B cell (primary cell): ENCODE measurements at regions not wholly inside any gene's neighbourhood (a gene's known extent, or its start where the extent isn't known, plus 50 kb on each side); places are given as distances from the start of the nearest gene placed in this dataset.

ENCODE experiments used
- ATAC-seq: fragments of 200-7000 bp; cut with Tn5 transposase; one replicate; pipeline ENCODE4 v1.10.0; 2021; ENCODE audit warnings: low read depth, mild to moderate bottlenecking, moderate number of reproducible peaks, moderate library complexity
- CTCF ChIA-PET: fragments of 350-600 bp; sonication (Branson Sonifier 250); formaldehyde crosslinking; loops from one replicate; lab custom pipeline; 2021; ENCODE audit warnings: antibody characterized with exemption, inconsistent platforms; lab: Charles Lee
- POLR2A ChIA-PET: fragments of 350-600 bp; sonication (Branson Sonifier 250); formaldehyde crosslinking; loops from one replicate; lab custom pipeline; 2021; ENCODE audit warnings: antibody characterized with exemption; lab: Charles Lee
- DNase-seq: peaks from one replicate; pipeline ENCODE4 v3.0.0; 2013
- H2AFZ ChIP-seq: 2 replicates; pipeline ENCODE4 v1.6.1; 2012; ENCODE audit warnings: mild to moderate bottlenecking, low read depth, low read length; ENCODE audit not compliant: insufficient read depth, poor library complexity, severe bottlenecking
- H3K27ac ChIP-seq, 2 donors: 1 replicate in 1 of 2; 2 replicates in 1 of 2; pipeline ENCODE4 v1.5.1; 2012 to 2013; ENCODE audit warnings: low read length in 2 of 2, mild to moderate bottlenecking in 2 of 2, moderate library complexity in 1 of 2
- H3K27me3 ChIP-seq, 4 experiments: fragments of 200-600 bp in 1 of 4; sonication (generic) in 1 of 4; replicated peaks in 1 of 4; 1 replicate in 2 of 4; 2 replicates in 2 of 4; pipeline versions ENCODE4 v1.6.1 to v1.7.0; 2013 to 2016; ENCODE audit warnings: low read length in 3 of 4, mild to moderate bottlenecking in 2 of 4, mixed read lengths in 1 of 4, moderate library complexity in 1 of 4; ENCODE audit not compliant: insufficient read depth in 4 of 4, control insufficient read depth in 3 of 4; ENCODE audit errors: control extremely low read depth in 1 of 4
- H3K36me3 ChIP-seq, 2 experiments: replicated peaks in 1 of 2; 1 replicate in 1 of 2; 2 replicates in 1 of 2; pipeline versions ENCODE4 v1.6.1 to v1.7.1; 2013; ENCODE audit warnings: low read length in 1 of 2; ENCODE audit not compliant: insufficient read depth in 2 of 2, control insufficient read depth in 1 of 2; ENCODE audit errors: control extremely low read depth in 1 of 2, extremely low read depth in 1 of 2
- H3K4me1 ChIP-seq, 2 donors: fragments of 200-600 bp in 1 of 2; sonication (generic) in 1 of 2; 1 replicate in 1 of 2; 2 replicates in 1 of 2; pipeline versions ENCODE4 v1.5.1 to v1.6.1; 2013 to 2017; ENCODE audit warnings: low read length in 2 of 2; ENCODE audit not compliant: control insufficient read depth in 2 of 2, insufficient read depth in 2 of 2
- H3K4me2 ChIP-seq: replicated peaks from 2 replicates; pipeline ENCODE3; 2012; ENCODE audit warnings: mild to moderate bottlenecking, low read depth, low read length; ENCODE audit not compliant: poor library complexity, severe bottlenecking
- H3K4me3 ChIP-seq, 5 experiments: fragments of 200-600 bp in 1 of 5; sonication (generic) in 1 of 5; 1 replicate in 3 of 5; 2 replicates in 2 of 5; pipeline versions ENCODE4 v1.5.1 to v1.7.0; 2011 to 2016; ENCODE audit warnings: low read length in 4 of 5, mild to moderate bottlenecking in 4 of 5, low read depth in 2 of 5, control low read depth in 1 of 5, moderate library complexity in 1 of 5; ENCODE audit not compliant: insufficient read depth in 1 of 5; ENCODE audit errors: control extremely low read depth in 1 of 5, extremely low read depth in 1 of 5
- H3K79me2 ChIP-seq: fragments of 200-600 bp; sonication (generic); one replicate; pipeline ENCODE4 v1.6.0; 2016; ENCODE audit warnings: low read length; ENCODE audit not compliant: control insufficient read depth, insufficient read depth
- H3K9ac ChIP-seq: fragments of 200-600 bp; sonication (generic); 2 replicates; pipeline ENCODE4 v1.6.1; 2017; ENCODE audit warnings: mild to moderate bottlenecking, low read length, moderate library complexity
- H3K9me3 ChIP-seq, 3 donors: one replicate each; pipeline versions ENCODE4 v1.6.1 to v1.7.1; 2013; ENCODE audit warnings: low read length in 2 of 3; ENCODE audit not compliant: control insufficient read depth in 2 of 3, insufficient read depth in 1 of 3; ENCODE audit errors: control extremely low read depth in 1 of 3
- H4K20me1 ChIP-seq: 2 replicates; pipeline ENCODE4 v1.6.0; 2012; ENCODE audit warnings: mild to moderate bottlenecking, low read length; ENCODE audit not compliant: insufficient read depth, control insufficient read depth, poor library complexity, severe bottlenecking
- H3K27ac Mint-ChIP-seq: one replicate; pipeline ENCODE4 v1.8.0; 2021; ENCODE audit warnings: mixed read lengths
- H3K27me3 Mint-ChIP-seq: one replicate; pipeline ENCODE4 v1.8.0; 2021; ENCODE audit warnings: mixed read lengths
- H3K4me1 Mint-ChIP-seq: one replicate; pipeline ENCODE4 v1.8.0; 2021; ENCODE audit warnings: mixed read lengths
- H3K4me3 Mint-ChIP-seq: one replicate; pipeline ENCODE4 v1.8.0; 2021; ENCODE audit warnings: mixed read lengths
- H3K9me3 Mint-ChIP-seq: one replicate; pipeline ENCODE4 v1.8.0; 2022; ENCODE audit warnings: mixed read lengths; ENCODE audit not compliant: insufficient read depth
- EZH2 ChIP-seq: IDR thresholded peaks from 2 replicates; pipeline ENCODE4 v1.6.1; 2012; ENCODE audit warnings: borderline replicate concordance, low read depth, mild to moderate bottlenecking, moderate library complexity, low read length; ENCODE audit not compliant: insufficient read depth, poor library complexity, severe bottlenecking
- WGBS: methylation state at CpG from one replicate; pipeline ENCODE4 v1.1.5; 2013; ENCODE audit warnings: missing lambda C conversion rate; ENCODE audit not compliant: insufficient coverage; 5-methylcytosine and 5-hydroxymethylcytosine counted together
- intact Hi-C: fragments of 100-400 bp; cut with micrococcal nuclease; formaldehyde crosslinking; loops from one replicate; pipeline ENCODE4 v1.10.0; 2022
- TF ChIP-seq, protein P1 (sequence below): fragments of 200-600 bp; IDR thresholded peaks from one replicate; pipeline ENCODE4 v1.8.0; 2022; ENCODE audit warnings: antibody characterized with exemption, mild to moderate bottlenecking

DNA sequence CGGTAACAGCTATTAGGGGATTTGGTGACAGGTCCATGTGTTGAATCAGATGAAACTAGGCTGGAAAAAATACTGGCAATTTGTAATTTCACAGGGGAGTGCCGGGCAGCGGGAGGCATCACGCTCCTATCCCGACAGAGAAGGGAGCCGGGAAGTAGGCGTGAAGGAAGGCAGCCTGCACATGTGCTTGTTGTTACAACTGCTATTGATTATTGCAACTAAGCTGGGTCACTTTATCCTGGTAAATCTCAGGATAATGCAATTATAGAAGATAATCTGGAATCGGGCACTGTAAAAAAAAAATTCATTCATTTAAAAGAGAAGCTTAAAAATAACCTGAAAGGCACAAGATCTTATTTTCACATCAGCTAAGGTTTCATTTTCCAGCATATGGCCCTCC lies 180.6 kb downstream of the FOXL1 start:
- Histone ChIP-seq H4K20me1 (no peaks in the 10 kb centered on the region), H3K9me3 (no peaks in the 10 kb centered on the region), H3K9ac (no peak overlapping the region), H2AFZ (no peak overlapping the region), H3K4me2 (no peak overlapping the region), H3K27ac (no peak overlapping the region), H3K4me3 (no peak overlapping the region), H3K36me3 (no peaks in the 10 kb centered on the region), H3K27me3 (peaks cover 0 to 11% (median 3%) of the 10 kb centered on the region in 4 experiments), H3K4me1 (no peaks in the 10 kb centered on the region), H3K79me2 (no peaks in the 10 kb centered on the region)
- ATAC-seq (no peak), DNase-seq (no peak)
- ChIA-PET POLR2A (no interaction called here), CTCF (interaction anchor here (0.9 to 2.0 kb wide), 2 partner anchors 9 to 10 kb away, joined by 3 to 7 read pairs; no protein-coding TSS in a partner anchor)
- WGBS: 80% methylated on average over 5 of the region's 8 CpGs
- intact Hi-C loops: no loop called here
- Mint-ChIP-seq H3K4me1 (no peaks in the 10 kb centered on the region), H3K4me3 (no peak overlapping the region), H3K27me3 (peaks cover 35% of the 10 kb centered on the region), H3K9me3 (no peaks in the 10 kb centered on the region), H3K27ac (no peak overlapping the region)
- TF ChIP-seq EZH2: no peak
- TF ChIP-seq, protein P1, sequence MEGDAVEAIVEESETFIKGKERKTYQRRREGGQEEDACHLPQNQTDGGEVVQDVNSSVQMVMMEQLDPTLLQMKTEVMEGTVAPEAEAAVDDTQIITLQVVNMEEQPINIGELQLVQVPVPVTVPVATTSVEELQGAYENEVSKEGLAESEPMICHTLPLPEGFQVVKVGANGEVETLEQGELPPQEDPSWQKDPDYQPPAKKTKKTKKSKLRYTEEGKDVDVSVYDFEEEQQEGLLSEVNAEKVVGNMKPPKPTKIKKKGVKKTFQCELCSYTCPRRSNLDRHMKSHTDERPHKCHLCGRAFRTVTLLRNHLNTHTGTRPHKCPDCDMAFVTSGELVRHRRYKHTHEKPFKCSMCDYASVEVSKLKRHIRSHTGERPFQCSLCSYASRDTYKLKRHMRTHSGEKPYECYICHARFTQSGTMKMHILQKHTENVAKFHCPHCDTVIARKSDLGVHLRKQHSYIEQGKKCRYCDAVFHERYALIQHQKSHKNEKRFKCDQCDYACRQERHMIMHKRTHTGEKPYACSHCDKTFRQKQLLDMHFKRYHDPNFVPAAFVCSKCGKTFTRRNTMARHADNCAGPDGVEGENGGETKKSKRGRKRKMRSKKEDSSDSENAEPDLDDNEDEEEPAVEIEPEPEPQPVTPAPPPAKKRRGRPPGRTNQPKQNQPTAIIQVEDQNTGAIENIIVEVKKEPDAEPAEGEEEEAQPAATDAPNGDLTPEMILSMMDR: no peak

DNA sequence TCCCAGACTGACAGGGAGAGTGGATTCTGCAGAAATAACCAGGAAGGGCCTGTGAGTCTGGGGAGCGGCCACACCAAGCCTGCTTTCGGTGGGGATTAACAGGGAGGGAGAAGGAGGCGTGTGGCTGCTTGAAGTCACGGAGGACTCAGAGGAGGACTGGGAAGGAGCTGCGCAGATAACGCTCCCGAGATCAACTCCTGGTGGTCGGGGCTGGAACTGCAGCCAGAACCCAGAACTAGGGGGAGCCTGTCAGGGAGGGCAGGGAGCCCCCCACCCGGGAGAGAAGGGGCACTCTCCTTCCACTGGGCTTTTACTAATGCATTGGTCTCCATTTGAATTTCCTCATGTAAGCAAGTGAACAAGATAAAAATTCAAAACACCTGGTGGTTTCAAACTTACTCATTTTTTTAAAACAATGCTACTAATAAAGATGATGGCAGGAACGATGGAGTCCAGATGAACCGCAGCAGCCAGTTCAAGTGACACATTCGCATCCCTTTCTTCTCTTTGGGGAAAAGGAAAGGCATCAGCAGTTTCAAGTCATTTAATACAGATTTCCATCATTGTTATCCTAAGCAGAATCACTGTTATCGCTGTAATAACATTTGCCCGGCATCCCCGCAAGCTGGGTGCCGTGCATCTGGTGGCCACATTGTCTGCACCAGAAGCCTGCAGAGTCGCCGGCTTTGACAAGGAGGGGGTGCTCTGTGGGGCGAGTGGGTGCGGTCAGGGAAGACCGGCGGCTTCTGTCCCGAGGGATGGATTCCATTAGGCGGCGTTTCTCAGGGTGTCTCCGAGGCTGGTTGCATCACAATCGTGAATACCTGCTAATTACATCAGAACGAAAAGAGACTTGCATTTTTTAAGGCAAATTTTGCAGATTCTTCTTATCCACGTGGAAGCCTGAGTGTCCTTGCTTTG lies 183.0 kb downstream of the FOXL1 start:
- no peak overlapping the region for H3K27ac ChIP-seq
- no peaks in the 10 kb centered on the region for H3K36me3 ChIP-seq
- Mint-ChIP-seq H3K9me3 (no peaks in the 10 kb centered on the region), H3K4me1 (no peaks in the 10 kb centered on the region), H3K27me3 (peaks cover 46% of the 10 kb centered on the region), H3K27ac (no peak overlapping the region), H3K4me3 (no peak overlapping the region)
- no peaks in the 10 kb centered on the region for H3K4me1 ChIP-seq
- no peak for TF ChIP-seq EZH2
- TF ChIP-seq, protein P1: peak; percentile 79
- no peaks in the 10 kb centered on the region for H4K20me1 ChIP-seq
- peak; percentile 43 for DNase-seq
- ATAC-seq: no peak
- POLR2A ChIA-PET: no interaction called here
- intact Hi-C loops: no loop called here
- no peak overlapping the region for H3K4me2 ChIP-seq
- H3K27me3 ChIP-seq: peaks cover 0 to 11% (median 4%) of the 10 kb centered on the region in 4 experiments
- CTCF ChIA-PET: no interaction called here
- H3K79me2 ChIP-seq: no peaks in the 10 kb centered on the region
- H3K9ac ChIP-seq: no peak overlapping the region
- WGBS: 41% methylated on average over 22 of the region's 29 CpGs
- no peak overlapping the region for H2AFZ ChIP-seq
- no peak overlapping the region for H3K4me3 ChIP-seq
- peaks cover 0 to 2% (median 0%) of the 10 kb centered on the region in 3 donors for H3K9me3 ChIP-seq
